Ectodermal cell (in vitro differentiated cells): ENCODE measurements at regions not wholly inside any gene's neighbourhood (a gene's known extent, or its start where the extent isn't known, plus 50 kb on each side); places are given as distances from the start of the nearest gene placed in this dataset.

ENCODE experiments used
- H3K27ac ChIP-seq: 2 replicates; pipeline ENCODE4 v1.7.0; 2013; ENCODE audit warnings: mild to moderate bottlenecking, low read depth, low read length; ENCODE audit not compliant: insufficient read depth, poor library complexity, severe bottlenecking
- H3K27me3 ChIP-seq: 2 replicates; pipeline ENCODE4 v1.7.0; 2013; ENCODE audit warnings: mild to moderate bottlenecking, low read length; ENCODE audit not compliant: insufficient read depth, control insufficient read depth, poor library complexity, severe bottlenecking
- H3K36me3 ChIP-seq: one replicate; pipeline ENCODE4 v1.7.0; 2013; ENCODE audit warnings: low read length; ENCODE audit not compliant: control insufficient read depth, insufficient read depth
- H3K4me1 ChIP-seq: one replicate; pipeline ENCODE4 v1.7.0; 2013; ENCODE audit warnings: low read length; ENCODE audit not compliant: control insufficient read depth, insufficient read depth
- H3K4me3 ChIP-seq: 2 replicates; pipeline ENCODE4 v1.7.0; 2013; ENCODE audit warnings: low read depth, low read length, control low read depth; ENCODE audit not compliant: insufficient read depth
- H3K9me3 ChIP-seq: 2 replicates; pipeline ENCODE4 v1.7.0; 2013; ENCODE audit warnings: mild to moderate bottlenecking, low read length, moderate library complexity; ENCODE audit not compliant: control insufficient read depth
- WGBS, 2 experiments: methylation state at CpG; one replicate each; pipeline ENCODE4 v1.1.7; 2013; ENCODE audit warnings: missing lambda C conversion rate in 2 of 2; 5-methylcytosine and 5-hydroxymethylcytosine counted together

- WGBS, 2 experiments, result 93 to 95% methylated on average over 6 of the region's 6 CpGs
- Histone ChIP-seq H3K4me3 (no peak overlapping the region), H3K4me1 (peaks cover 5% of the 10 kb centered on the region), H3K27me3 (peaks cover 5% of the 10 kb centered on the region), H3K27ac (no peak overlapping the region), H3K36me3 (no peaks in the 10 kb centered on the region), H3K9me3 (no peaks in the 10 kb centered on the region)
Measured at GRCh38 chr17:65446838-65447526, 114.5 kb downstream of the AXIN2 start.

GRCh38 chr17:65446043-65446442 lies 115.4 kb downstream of the AXIN2 start:
- Histone ChIP-seq H3K27me3 (peaks cover 5% of the 10 kb centered on the region), H3K27ac (no peak overlapping the region), H3K9me3 (no peaks in the 10 kb centered on the region), H3K4me1 (peaks cover 5% of the 10 kb centered on the region), H3K36me3 (no peaks in the 10 kb centered on the region), H3K4me3 (no peak overlapping the region)
- 95 to 96% methylated on average over 3 of the region's 3 CpGs for WGBS, 2 experiments

GRCh38 chr17:65444049-65444448 lies 117.4 kb downstream of the AXIN2 start:
- no peak overlapping the region for H3K27ac ChIP-seq
- WGBS, 2 experiments, result 93 to 95% methylated on average over 5 of the region's 5 CpGs

GRCh38 chr17:65442691-65443090 lies 118.8 kb downstream of the AXIN2 start:
- H3K36me3 ChIP-seq, result no peaks in the 10 kb centered on the region
- no peaks in the 10 kb centered on the region for H3K9me3 ChIP-seq
- peaks cover 17% of the 10 kb centered on the region for H3K4me1 ChIP-seq
- peaks cover 5% of the 10 kb centered on the region for H3K27me3 ChIP-seq
- WGBS, 2 experiments, result 92 to 100% methylated on average over 1 of the region's 1 CpG
- H3K27ac ChIP-seq, result no peak overlapping the region
- H3K4me3 ChIP-seq, result no peak overlapping the region

More at GRCh38 chr17:65444049-65444448, 117.4 kb downstream of the AXIN2 start:
- Histone ChIP-seq H3K4me3 (no peak overlapping the region), H3K27me3 (peaks cover 5% of the 10 kb centered on the region), H3K4me1 (peaks cover 7% of the 10 kb centered on the region), H3K9me3 (no peaks in the 10 kb centered on the region), H3K36me3 (no peaks in the 10 kb centered on the region)

GRCh38 chr17:65442250-65442649 lies 119.2 kb downstream of the AXIN2 start:
- WGBS, 2 experiments, result 87 to 93% methylated on average over 6 of the region's 6 CpGs
- H3K4me3 ChIP-seq, result no peak overlapping the region

GRCh38 chr17:65441053-65441605 lies 120.3 kb downstream of the AXIN2 start:
- no peaks in the 10 kb centered on the region for H3K9me3 ChIP-seq
- no peaks in the 10 kb centered on the region for H3K36me3 ChIP-seq
- no peaks in the 10 kb centered on the region for H3K27me3 ChIP-seq
- H3K27ac ChIP-seq, result no peak overlapping the region
- H3K4me1 ChIP-seq, result peaks cover 17% of the 10 kb centered on the region
- WGBS, 2 experiments, result 84 to 92% methylated on average over 2 of the region's 2 CpGs
- no peak overlapping the region for H3K4me3 ChIP-seq

More at GRCh38 chr17:65442250-65442649, 119.2 kb downstream of the AXIN2 start:
- Histone ChIP-seq H3K9me3 (no peaks in the 10 kb centered on the region), H3K27ac (no peak overlapping the region), H3K27me3 (peaks cover 2% of the 10 kb centered on the region), H3K36me3 (no peaks in the 10 kb centered on the region), H3K4me1 (peaks cover 17% of the 10 kb centered on the region)

DNA sequence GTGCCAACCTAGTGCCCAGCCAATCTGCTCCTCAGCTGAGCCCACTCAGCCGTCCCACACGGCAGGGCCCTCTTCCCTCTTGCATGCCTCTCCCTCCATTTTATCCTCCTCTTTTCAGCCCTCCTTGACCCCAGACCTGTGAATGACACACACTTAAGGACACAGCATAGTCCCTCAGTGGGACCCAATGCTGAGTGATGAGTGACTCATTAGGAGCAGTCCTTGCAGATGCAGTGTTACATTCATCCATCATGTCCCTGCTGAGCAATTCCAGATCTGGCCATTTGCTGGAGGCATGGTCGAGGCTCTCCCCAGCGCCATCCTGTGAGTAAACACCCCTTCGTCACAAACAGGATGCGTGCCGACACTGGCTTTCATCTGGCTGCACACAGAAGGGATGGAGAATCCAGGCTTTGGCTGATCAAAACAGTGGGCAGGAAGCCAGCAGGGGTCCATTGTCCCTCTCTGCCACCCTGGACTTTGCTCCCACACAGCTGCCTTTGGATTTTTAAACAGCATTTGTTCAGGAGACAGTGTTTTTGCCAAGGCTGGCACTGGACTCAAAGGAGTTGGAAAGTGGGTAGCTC lies 122.6 kb downstream of the AXIN2 start:
- Histone ChIP-seq H3K27ac (no peak overlapping the region), H3K9me3 (no peaks in the 10 kb centered on the region), H3K27me3 (no peaks in the 10 kb centered on the region), H3K36me3 (no peaks in the 10 kb centered on the region), H3K4me3 (no peak overlapping the region), H3K4me1 (peaks cover 21% of the 10 kb centered on the region)
- 73 to 78% methylated on average over 7 of the region's 7 CpGs for WGBS, 2 experiments

GRCh38 chr17:65438173-65438572 lies 123.3 kb downstream of the AXIN2 start:
- H3K4me3 ChIP-seq, result no peak overlapping the region
- no peaks in the 10 kb centered on the region for H3K27me3 ChIP-seq
- peaks cover 17% of the 10 kb centered on the region for H3K4me1 ChIP-seq
- 88 to 89% methylated on average over 11 of the region's 11 CpGs for WGBS, 2 experiments
- no peaks in the 10 kb centered on the region for H3K9me3 ChIP-seq
- no peak overlapping the region for H3K27ac ChIP-seq
- no peaks in the 10 kb centered on the region for H3K36me3 ChIP-seq

- no peaks in the 10 kb centered on the region for H3K36me3 ChIP-seq
- H3K27me3 ChIP-seq, result no peaks in the 10 kb centered on the region
- H3K9me3 ChIP-seq, result no peaks in the 10 kb centered on the region
- peaks cover 16% of the 10 kb centered on the region for H3K4me1 ChIP-seq
- WGBS, 2 experiments, result 94% methylated on average over 10 of the region's 10 CpGs
- no peak overlapping the region for H3K27ac ChIP-seq
- H3K4me3 ChIP-seq, result no peak overlapping the region
Measured at GRCh38 chr17:65436871-65437270, 124.6 kb downstream of the AXIN2 start.

- Histone ChIP-seq H3K4me3 (no peak overlapping the region), H3K36me3 (no peaks in the 10 kb centered on the region), H3K27ac (no peak overlapping the region), H3K9me3 (no peaks in the 10 kb centered on the region), H3K27me3 (no peaks in the 10 kb centered on the region), H3K4me1 (peaks cover 16% of the 10 kb centered on the region)
- 90 to 100% methylated on average over 1 to 2 of the region's 2 CpGs for WGBS, 2 experiments
Measured at GRCh38 chr17:65434878-65435277, 126.6 kb downstream of the AXIN2 start.
